ENCODE measurements at regions not wholly inside any gene's neighbourhood (a gene's known extent, or its start where the extent isn't known, plus 50 kb on each side); places are given as distances from the start of the nearest gene placed in this dataset.

GRCh38 chr10:43846968-43847367, 198.3 kb upstream of the ZNF32 start:
- TF ChIP-seq EZH2 (IDR thresholded peaks at IDR 0.05; ENCODE audit: low read depth, low read length, severe bottlenecking) = no peak
- TF ChIP-seq CREB1 (IDR thresholded peaks at IDR 0.05) = no peak
- no peak for TF ChIP-seq NRF1 (IDR thresholded peaks at IDR 0.05; ENCODE audit: low read depth, low read length)
- no peak for TF ChIP-seq TAF1 (IDR thresholded peaks at IDR 0.05; ENCODE audit: low read depth, low read length)
- TF ChIP-seq CTCF (IDR thresholded peaks at IDR 0.05; ENCODE audit: control extremely low read depth in 1 of 3, insufficient read depth in 1 of 3, low read depth in 1 of 3, low read length in 3 of 3) = no peak
- TF ChIP-seq POLR2AphosphoS5 (IDR thresholded peaks at IDR 0.05; ENCODE audit: low read depth, low read length) = no peak
- TF ChIP-seq EP300 (IDR thresholded peaks at IDR 0.05; ENCODE audit: borderline replicate concordance in 1 of 2, low read depth in 2 of 2, low read length in 2 of 2) = no peak

Data from H1 (cell line).